GM23338 (cell line): ENCODE measurements at regions not wholly inside any gene's neighbourhood (a gene's known extent, or its start where the extent isn't known, plus 50 kb on each side); places are given as distances from the start of the nearest gene placed in this dataset.

Source experiments
- ATAC-seq: fragments of 200-7000 bp; cut with Tn5 transposase; 3 replicates; pipeline ENCODE4 v1.9.1; 2020
- DNase-seq: peaks from one replicate; pipeline ENCODE4 v3.0.0-alpha.2; 2015; ENCODE audit warnings: low spot score
- H2AFZ ChIP-seq: fragments of 200-600 bp; sonication (generic); 2 replicates; pipeline ENCODE4 v1.8.0; 2016; ENCODE audit warnings: antibody characterized with exemption, mild to moderate bottlenecking, moderate library complexity
- H3F3A ChIP-seq: fragments of 200-600 bp; sonication (generic); replicated peaks from 2 replicates; pipeline ENCODE4 v1.8.0; 2017; ENCODE audit warnings: antibody characterized with exemption, mixed run types, low read depth
- H3K27ac ChIP-seq: fragments of 200-600 bp; sonication (generic); 2 replicates; pipeline ENCODE4 v1.6.1; 2016; ENCODE audit warnings: low read depth
- H3K27me3 ChIP-seq: fragments of 200-600 bp; sonication (generic); 2 replicates; pipeline ENCODE4 v1.8.0; 2016; ENCODE audit warnings: mild to moderate bottlenecking, mixed run types, moderate library complexity; ENCODE audit not compliant: insufficient read depth
- H3K36me3 ChIP-seq: fragments of 200-600 bp; sonication (generic); 2 replicates; pipeline ENCODE4 v1.8.0; 2016; ENCODE audit warnings: mild to moderate bottlenecking; ENCODE audit not compliant: insufficient read depth
- H3K4me1 ChIP-seq: fragments of 200-600 bp; sonication (generic); 2 replicates; pipeline ENCODE4 v1.8.0; 2016; ENCODE audit warnings: mild to moderate bottlenecking, moderate library complexity; ENCODE audit not compliant: insufficient read depth
- H3K4me2 ChIP-seq: fragments of 200-600 bp; sonication (generic); 2 replicates; pipeline ENCODE4 v1.7.1; 2017; ENCODE audit warnings: mixed run types
- H3K4me3 ChIP-seq: fragments of 200-600 bp; sonication (generic); 2 replicates; pipeline ENCODE4 v1.6.1; 2016; ENCODE audit warnings: mixed run types
- H3K79me2 ChIP-seq: fragments of 200-600 bp; sonication (generic); replicated peaks from 2 replicates; pipeline ENCODE4 v1.8.0; 2017; ENCODE audit warnings: mild to moderate bottlenecking; ENCODE audit not compliant: insufficient read depth
- H3K9me2 ChIP-seq: fragments of 200-600 bp; sonication (generic); 2 replicates; pipeline ENCODE4 v1.8.0; 2017; ENCODE audit not compliant: insufficient read depth
- H4K20me1 ChIP-seq: fragments of 200-600 bp; sonication (generic); replicated peaks from 2 replicates; pipeline ENCODE4 v1.8.0; 2017; ENCODE audit warnings: mild to moderate bottlenecking; ENCODE audit not compliant: insufficient read depth
- H3K27ac Mint-ChIP-seq: 2 replicates; pipeline ENCODE4 v1.8.0; 2020; ENCODE audit warnings: inconsistent platforms, mild to moderate bottlenecking, moderate library complexity, mixed read lengths
- H3K27me3 Mint-ChIP-seq: 3 replicates; pipeline ENCODE4 v1.8.0; 2022; ENCODE audit warnings: low read depth, mild to moderate bottlenecking, moderate library complexity, mixed read lengths, inconsistent platforms; ENCODE audit not compliant: insufficient read depth, poor library complexity
- H3K36me3 Mint-ChIP-seq: 3 replicates; pipeline ENCODE4 v1.8.0; 2021; ENCODE audit warnings: low read depth, mild to moderate bottlenecking, inconsistent platforms, moderate library complexity, mixed read lengths
- H3K4me1 Mint-ChIP-seq: 3 replicates; pipeline ENCODE4 v1.8.0; 2020; ENCODE audit warnings: mild to moderate bottlenecking, inconsistent platforms, mixed read lengths
- H3K4me3 Mint-ChIP-seq: 3 replicates; pipeline ENCODE4 v1.8.0; 2021; ENCODE audit warnings: moderate library complexity, mild to moderate bottlenecking, inconsistent platforms, mixed read lengths
- H3K9me3 Mint-ChIP-seq: 3 replicates; pipeline ENCODE4 v1.8.0; 2020; ENCODE audit warnings: moderate library complexity, mild to moderate bottlenecking, inconsistent platforms, mixed read lengths
- CTCF ChIP-seq, 2 experiments: fragments of 200-600 bp in 1 of 2; sonication (generic) in 1 of 2; conservative IDR thresholded peaks; 2 replicates each; pipeline versions ENCODE4 v1.5.1 to v1.6.1; 2016 to 2017; ENCODE audit warnings: antibody characterized with exemption in 2 of 2, low read depth in 2 of 2, mild to moderate bottlenecking in 2 of 2, moderate library complexity in 1 of 2
- EZH2 ChIP-seq: fragments of 200-600 bp; sonication (generic); IDR thresholded peaks from one replicate; pipeline ENCODE4 v1.8.0; 2017; ENCODE audit warnings: antibody characterized with exemption, mild to moderate bottlenecking, low read depth; ENCODE audit not compliant: unreplicated experiment
- EZH2phosphoT487 ChIP-seq: fragments of 200-600 bp; sonication (generic); IDR thresholded peaks from one replicate; pipeline ENCODE4 v1.8.1; 2018; ENCODE audit warnings: antibody characterized with exemption; ENCODE audit not compliant: unreplicated experiment
- JUNB ChIP-seq: IDR thresholded peaks from one replicate; pipeline ENCODE4 v1.6.1; 2016; ENCODE audit warnings: antibody characterized with exemption; ENCODE audit not compliant: unreplicated experiment
- NANOG ChIP-seq: IDR thresholded peaks from 2 replicates; pipeline ENCODE4 v1.6.1; 2016; ENCODE audit warnings: antibody characterized with exemption, borderline replicate concordance
- REST ChIP-seq: IDR thresholded peaks from one replicate; pipeline ENCODE4 v1.6.1; 2018; ENCODE audit warnings: antibody characterized with exemption; ENCODE audit not compliant: unreplicated experiment
- STAT1 ChIP-seq: IDR thresholded peaks from one replicate; pipeline ENCODE4 v1.6.1; 2016; ENCODE audit warnings: antibody characterized with exemption; ENCODE audit not compliant: unreplicated experiment
- TF ChIP-seq, protein P1 (sequence below): fragments of 250-450 bp; sonication (Bioruptor Pico); IDR thresholded peaks from 2 replicates; pipeline ENCODE4 v1.5.0; 2020; ENCODE audit warnings: mild to moderate bottlenecking, moderate library complexity

DNA sequence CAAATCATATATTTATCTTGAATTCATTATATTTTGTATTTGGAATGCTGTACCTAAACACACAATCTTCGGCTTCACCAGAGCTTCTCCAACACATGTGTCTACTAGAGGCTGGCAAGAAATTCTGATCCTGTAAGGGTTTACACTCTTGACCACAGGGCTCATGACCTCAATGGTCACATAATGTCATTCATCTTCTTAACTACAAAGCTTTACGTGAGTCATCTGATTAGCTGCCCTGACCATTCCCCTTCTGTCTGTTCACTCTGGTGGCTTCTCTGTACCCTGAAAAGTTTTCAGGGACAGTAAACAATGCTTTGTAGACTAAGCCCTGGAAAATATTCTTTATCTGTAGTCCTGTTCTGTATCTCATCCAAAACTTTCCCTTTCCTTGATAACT is 423.9 kb downstream of the CMPK2 start:
- Histone ChIP-seq H3K4me3 (no peak overlapping the region), H3K27me3 (no peaks in the 10 kb centered on the region), H3K27ac (no peak overlapping the region), H4K20me1 (no peaks in the 10 kb centered on the region), H3F3A (no peaks in the 10 kb centered on the region), H3K9me2 (no peaks in the 10 kb centered on the region), H3K4me1 (no peaks in the 10 kb centered on the region), H2AFZ (no peak overlapping the region), H3K4me2 (no peak overlapping the region), H3K36me3 (no peaks in the 10 kb centered on the region), H3K79me2 (no peaks in the 10 kb centered on the region)
- no peak overlapping the region for H3K4me3 Mint-ChIP-seq
- DNase-seq, result no peak
- H3K4me1 Mint-ChIP-seq, result no peaks in the 10 kb centered on the region
- H3K27me3 Mint-ChIP-seq, result peaks cover 3% of the 10 kb centered on the region
- ATAC-seq, result no peak
- peaks cover 57% of the 10 kb centered on the region for H3K9me3 Mint-ChIP-seq
- no peak overlapping the region for H3K27ac Mint-ChIP-seq
- TF ChIP-seq JUNB, result no peak
- no peak for TF ChIP-seq EZH2phosphoT487
- no peak for TF ChIP-seq STAT1
- TF ChIP-seq, protein P1, sequence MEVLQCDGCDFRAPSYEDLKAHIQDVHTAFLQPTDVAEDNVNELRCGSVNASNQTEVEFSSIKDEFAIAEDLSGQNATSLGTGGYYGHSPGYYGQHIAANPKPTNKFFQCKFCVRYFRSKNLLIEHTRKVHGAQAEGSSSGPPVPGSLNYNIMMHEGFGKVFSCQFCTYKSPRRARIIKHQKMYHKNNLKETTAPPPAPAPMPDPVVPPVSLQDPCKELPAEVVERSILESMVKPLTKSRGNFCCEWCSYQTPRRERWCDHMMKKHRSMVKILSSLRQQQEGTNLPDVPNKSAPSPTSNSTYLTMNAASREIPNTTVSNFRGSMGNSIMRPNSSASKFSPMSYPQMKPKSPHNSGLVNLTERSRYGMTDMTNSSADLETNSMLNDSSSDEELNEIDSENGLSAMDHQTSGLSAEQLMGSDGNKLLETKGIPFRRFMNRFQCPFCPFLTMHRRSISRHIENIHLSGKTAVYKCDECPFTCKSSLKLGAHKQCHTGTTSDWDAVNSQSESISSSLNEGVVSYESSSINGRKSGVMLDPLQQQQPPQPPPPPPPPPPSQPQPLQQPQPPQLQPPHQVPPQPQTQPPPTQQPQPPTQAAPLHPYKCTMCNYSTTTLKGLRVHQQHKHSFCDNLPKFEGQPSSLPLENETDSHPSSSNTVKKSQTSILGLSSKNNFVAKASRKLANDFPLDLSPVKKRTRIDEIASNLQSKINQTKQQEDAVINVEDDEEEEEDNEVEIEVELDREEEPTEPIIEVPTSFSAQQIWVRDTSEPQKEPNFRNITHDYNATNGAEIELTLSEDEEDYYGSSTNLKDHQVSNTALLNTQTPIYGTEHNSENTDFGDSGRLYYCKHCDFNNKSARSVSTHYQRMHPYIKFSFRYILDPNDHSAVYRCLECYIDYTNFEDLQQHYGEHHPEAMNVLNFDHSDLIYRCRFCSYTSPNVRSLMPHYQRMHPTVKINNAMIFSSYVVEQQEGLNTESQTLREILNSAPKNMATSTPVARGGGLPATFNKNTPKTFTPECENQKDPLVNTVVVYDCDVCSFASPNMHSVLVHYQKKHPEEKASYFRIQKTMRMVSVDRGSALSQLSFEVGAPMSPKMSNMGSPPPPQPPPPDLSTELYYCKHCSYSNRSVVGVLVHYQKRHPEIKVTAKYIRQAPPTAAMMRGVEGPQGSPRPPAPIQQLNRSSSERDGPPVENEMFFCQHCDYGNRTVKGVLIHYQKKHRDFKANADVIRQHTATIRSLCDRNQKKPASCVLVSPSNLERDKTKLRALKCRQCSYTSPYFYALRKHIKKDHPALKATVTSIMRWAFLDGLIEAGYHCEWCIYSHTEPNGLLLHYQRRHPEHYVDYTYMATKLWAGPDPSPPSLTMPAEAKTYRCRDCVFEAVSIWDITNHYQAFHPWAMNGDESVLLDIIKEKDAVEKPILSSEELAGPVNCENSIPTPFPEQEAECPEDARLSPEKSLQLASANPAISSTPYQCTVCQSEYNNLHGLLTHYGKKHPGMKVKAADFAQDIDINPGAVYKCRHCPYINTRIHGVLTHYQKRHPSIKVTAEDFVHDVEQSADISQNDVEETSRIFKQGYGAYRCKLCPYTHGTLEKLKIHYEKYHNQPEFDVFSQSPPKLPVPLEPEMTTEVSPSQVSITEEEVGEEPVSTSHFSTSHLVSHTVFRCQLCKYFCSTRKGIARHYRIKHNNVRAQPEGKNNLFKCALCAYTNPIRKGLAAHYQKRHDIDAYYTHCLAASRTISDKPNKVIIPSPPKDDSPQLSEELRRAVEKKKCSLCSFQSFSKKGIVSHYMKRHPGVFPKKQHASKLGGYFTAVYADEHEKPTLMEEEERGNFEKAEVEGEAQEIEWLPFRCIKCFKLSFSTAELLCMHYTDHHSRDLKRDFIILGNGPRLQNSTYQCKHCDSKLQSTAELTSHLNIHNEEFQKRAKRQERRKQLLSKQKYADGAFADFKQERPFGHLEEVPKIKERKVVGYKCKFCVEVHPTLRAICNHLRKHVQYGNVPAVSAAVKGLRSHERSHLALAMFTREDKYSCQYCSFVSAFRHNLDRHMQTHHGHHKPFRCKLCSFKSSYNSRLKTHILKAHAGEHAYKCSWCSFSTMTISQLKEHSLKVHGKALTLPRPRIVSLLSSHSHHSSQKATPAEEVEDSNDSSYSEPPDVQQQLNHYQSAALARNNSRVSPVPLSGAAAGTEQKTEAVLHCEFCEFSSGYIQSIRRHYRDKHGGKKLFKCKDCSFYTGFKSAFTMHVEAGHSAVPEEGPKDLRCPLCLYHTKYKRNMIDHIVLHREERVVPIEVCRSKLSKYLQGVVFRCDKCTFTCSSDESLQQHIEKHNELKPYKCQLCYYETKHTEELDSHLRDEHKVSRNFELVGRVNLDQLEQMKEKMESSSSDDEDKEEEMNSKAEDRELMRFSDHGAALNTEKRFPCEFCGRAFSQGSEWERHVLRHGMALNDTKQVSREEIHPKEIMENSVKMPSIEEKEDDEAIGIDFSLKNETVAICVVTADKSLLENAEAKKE (CRISPR knock-in tag), result no peak
- H3K36me3 Mint-ChIP-seq, result no peaks in the 10 kb centered on the region; the same call in 2 of the 3 replicates

GRCh38 chr2:6442252-6442985 is 423.3 kb downstream of the CMPK2 start:
- H3K4me1 Mint-ChIP-seq, result no peaks in the 10 kb centered on the region
- Histone ChIP-seq H3K27me3 (no peaks in the 10 kb centered on the region), H4K20me1 (no peaks in the 10 kb centered on the region), H3K79me2 (no peaks in the 10 kb centered on the region), H3K36me3 (no peaks in the 10 kb centered on the region), H3K4me1 (no peaks in the 10 kb centered on the region), H3K27ac (no peak overlapping the region), H3K9me2 (no peaks in the 10 kb centered on the region), H3K4me3 (no peak overlapping the region), H3F3A (no peaks in the 10 kb centered on the region), H2AFZ (no peak overlapping the region), H3K4me2 (no peak overlapping the region)
- H3K9me3 Mint-ChIP-seq, result peaks cover 57% of the 10 kb centered on the region
- H3K4me3 Mint-ChIP-seq, result no peak overlapping the region
- no peak for DNase-seq
- no peak for ATAC-seq
- H3K27ac Mint-ChIP-seq, result no peak overlapping the region
- no peaks in the 10 kb centered on the region; the same call in 2 of the 3 replicates for H3K36me3 Mint-ChIP-seq
- peaks cover 3% of the 10 kb centered on the region for H3K27me3 Mint-ChIP-seq
- no peak for TF ChIP-seq NANOG
- no peak for TF ChIP-seq JUNB
- TF ChIP-seq CTCF (conservative IDR thresholded peaks at IDR 0.05; ENCODE audit: low read depth in 2 of 2), result no peak
- no peak for TF ChIP-seq REST
- TF ChIP-seq EZH2, result no peak
- TF ChIP-seq STAT1, result no peak
